Panc1 (cell line): ENCODE measurements at regions not wholly inside any gene's neighbourhood (a gene's known extent, or its start where the extent isn't known, plus 50 kb on each side); places are given as distances from the start of the nearest gene placed in this dataset.
"Not testable (repeated sequence)": the region's sequence is repeated elsewhere in the genome, so short reads cannot be mapped to it uniquely, and the experiment has no call there.

Source experiments
- ATAC-seq: fragments of 200-7000 bp; cut with Tn5 transposase; 2 replicates; pipeline ENCODE4 v1.9.1; 2020; ENCODE audit warnings: mild to moderate bottlenecking, moderate library complexity
- BruUV-seq: library from RNA; stranded (reverse); fragments of 400-500 nt; replicated peaks from 2 replicates; lab custom pipeline; 2021; lab: Mats Ljungman, UMichigan
- CTCF ChIA-PET: fragments of 300-600 bp; sonication (Branson Sonifier 250); formaldehyde crosslinking; loops from one replicate; lab custom pipeline; 2022; ENCODE audit warnings: antibody characterized with exemption; lab: Charles Lee
- POLR2A ChIA-PET: fragments of 300-600 bp; sonication (Branson Sonifier 250); formaldehyde crosslinking; loops from one replicate; lab custom pipeline; 2022; ENCODE audit warnings: antibody characterized with exemption; lab: Charles Lee
- DNase-seq: peaks from one replicate; pipeline ENCODE4 v3.0.0-alpha.2; 2010; ENCODE audit warnings: low read depth, low spot score
- H3K27ac ChIP-seq: 2 replicates; pipeline ENCODE4 v1.5.1; 2011; ENCODE audit warnings: mild to moderate bottlenecking, low read length, inconsistent platforms
- H3K27me3 ChIP-seq: fragments of 200-500 bp; sonication (Bioruptor generic); 2 replicates; pipeline ENCODE4 v1.6.0; 2014; ENCODE audit warnings: low read length, inconsistent platforms; ENCODE audit not compliant: control insufficient read depth, insufficient read depth
- H3K36me3 ChIP-seq: fragments of 200-500 bp; sonication (Bioruptor generic); 2 replicates; pipeline ENCODE4 v1.5.1; 2014; ENCODE audit warnings: inconsistent platforms, mild to moderate bottlenecking, low read length, moderate library complexity; ENCODE audit not compliant: control insufficient read depth, insufficient read depth
- H3K4me1 ChIP-seq: 2 replicates; pipeline ENCODE4 v1.5.1; 2011; ENCODE audit warnings: inconsistent platforms, mild to moderate bottlenecking, low read length, moderate library complexity; ENCODE audit not compliant: control insufficient read depth, insufficient read depth
- H3K4me3 ChIP-seq, 2 experiments: 2 replicates each; pipeline ENCODE4 v1.5.1; 2011 to 2012; ENCODE audit warnings: low read depth in 2 of 2, low read length in 2 of 2, mild to moderate bottlenecking in 2 of 2, inconsistent platforms in 1 of 2, moderate library complexity in 1 of 2
- H3K9me3 ChIP-seq: fragments of 200-500 bp; sonication (Bioruptor generic); 2 replicates; pipeline ENCODE4 v1.5.1; 2014; ENCODE audit warnings: low read depth, mild to moderate bottlenecking, inconsistent platforms, low read length, moderate library complexity; ENCODE audit not compliant: control insufficient read depth, insufficient read depth
- POLR2AphosphoS5 ChIP-seq: IDR thresholded peaks from 2 replicates; pipeline ENCODE4 v1.6.1; 2012; ENCODE audit warnings: mild to moderate bottlenecking, low read depth, low read length, moderate library complexity
- SIN3A ChIP-seq: IDR thresholded peaks from 2 replicates; pipeline ENCODE4 v1.6.1; 2012; ENCODE audit warnings: low read depth, mild to moderate bottlenecking, low read length, moderate library complexity, borderline replicate concordance; ENCODE audit not compliant: insufficient read depth
- TCF7L2 ChIP-seq: IDR thresholded peaks from 2 replicates; pipeline ENCODE4 v1.6.1; 2011; ENCODE audit warnings: mild to moderate bottlenecking, low read depth, low read length, inconsistent platforms
- in situ Hi-C: cut with HindIII; loops from 2 replicates; pipeline ENCODE4 v1.10.0; 2016; ENCODE audit warnings: low sequenced_read_pairs, low pct_unique_long_range_greater_than_20kb
- intact Hi-C: fragments of 100-400 bp; cut with micrococcal nuclease; formaldehyde crosslinking; loops from one replicate; pipeline ENCODE4 v1.10.0; 2022; ENCODE audit not compliant: unreplicated experiment
- TF ChIP-seq, protein P1 (sequence below): fragments of 450-650 bp; IDR thresholded peaks from 2 replicates; pipeline ENCODE4 v1.5.1; 2017; ENCODE audit warnings: mild to moderate bottlenecking
- TF ChIP-seq, protein P2 (sequence below), 2 experiments: IDR thresholded peaks; 2 replicates each; pipeline ENCODE4 v1.6.1; 2011 to 2012; ENCODE audit warnings: low read depth in 2 of 2, control low read depth in 1 of 2, low read length in 1 of 2, mild to moderate bottlenecking in 1 of 2, moderate library complexity in 1 of 2; ENCODE audit not compliant: insufficient read depth in 1 of 2

DNA sequence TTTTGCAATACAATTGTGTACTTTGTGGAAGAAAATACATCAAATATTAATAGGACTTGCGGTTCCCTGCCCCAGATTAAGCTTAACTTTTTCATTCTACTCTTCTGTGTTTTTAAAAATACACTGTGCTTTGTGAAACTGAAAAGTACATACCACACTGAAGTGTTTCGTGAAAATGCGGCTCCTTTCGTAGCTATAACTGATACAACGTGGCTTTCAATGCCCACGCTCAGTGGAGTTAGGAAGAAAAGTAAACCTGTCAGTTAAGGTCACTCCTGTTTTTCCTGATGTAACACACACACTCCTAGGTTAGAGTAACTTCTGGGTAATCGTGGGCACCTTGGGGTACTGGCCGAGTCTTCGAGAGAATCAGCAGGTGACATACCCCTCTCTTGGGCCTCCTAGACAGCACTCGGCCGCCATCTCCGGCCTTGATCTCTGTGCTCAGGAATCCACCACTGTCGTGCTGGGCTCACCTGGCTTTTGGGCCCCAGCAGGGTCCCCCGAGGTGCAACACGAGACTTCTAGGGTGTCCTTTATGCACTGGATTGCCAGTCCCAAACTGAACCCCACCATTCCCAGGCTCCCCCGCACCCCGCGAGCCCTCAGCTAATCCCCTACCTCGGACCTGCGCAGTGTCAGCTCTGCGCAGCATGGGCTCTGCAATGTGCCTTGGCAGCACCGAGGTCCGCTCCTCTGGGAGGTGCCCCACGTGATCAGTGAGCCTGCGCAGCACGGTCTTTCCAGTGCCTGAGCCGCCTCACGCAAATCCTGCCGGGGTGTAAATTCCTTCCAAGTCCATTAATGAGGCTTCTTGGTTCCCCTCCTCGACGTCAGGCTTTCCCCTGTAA, 162.6 kb upstream of the INTU start:
- ATAC-seq: no peak

DNA sequence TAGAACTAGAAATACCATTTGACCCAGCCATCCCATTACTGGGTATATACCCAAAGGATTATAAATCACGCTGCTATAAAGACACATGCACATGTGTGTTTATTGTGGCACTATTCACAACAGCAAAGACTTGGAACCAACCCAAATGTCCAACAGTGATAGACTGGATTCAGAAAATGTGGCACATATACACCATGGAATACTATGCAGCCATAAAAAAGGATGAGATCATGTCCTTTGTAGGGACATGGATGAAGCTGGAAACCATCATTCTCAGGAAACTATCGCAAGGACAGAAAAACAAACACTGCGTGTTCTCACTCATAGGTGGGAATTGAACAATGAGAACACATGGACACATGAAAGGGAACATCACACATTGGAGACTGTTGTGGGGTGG, 154.5 kb upstream of the INTU start:
- in situ Hi-C loops, H3K4me3 ChIP-seq, H3K36me3 ChIP-seq, DNase-seq, POLR2A ChIA-PET, BruUV-seq, H3K27ac ChIP-seq, H3K9me3 ChIP-seq, intact Hi-C loops, H3K4me1 ChIP-seq, ATAC-seq, H3K27me3 ChIP-seq: not testable (repeated sequence)
- CTCF ChIA-PET: interaction anchor here (0.6 kb wide), 1 partner anchor 1263 kb away, joined by 3 read pairs; no protein-coding TSS in a partner anchor

More for the DNA sequence above, 162.6 kb upstream of the INTU start:
- no peaks in the 10 kb centered on the region for H3K27me3 ChIP-seq
- in situ Hi-C loops (no loop called here), intact Hi-C loops (no loop called here)
- CTCF ChIA-PET: no interaction called here
- POLR2A ChIA-PET: no interaction called here
- no TSS peak for BruUV-seq
- DNase-seq: no peak
- H3K9me3 ChIP-seq: no peaks in the 10 kb centered on the region
- H3K36me3 ChIP-seq: no peaks in the 10 kb centered on the region
- H3K27ac ChIP-seq: no peak overlapping the region
- H3K4me1 ChIP-seq: no peaks in the 10 kb centered on the region
- H3K4me3 ChIP-seq: no peak overlapping the region
- TF ChIP-seq, protein P1, sequence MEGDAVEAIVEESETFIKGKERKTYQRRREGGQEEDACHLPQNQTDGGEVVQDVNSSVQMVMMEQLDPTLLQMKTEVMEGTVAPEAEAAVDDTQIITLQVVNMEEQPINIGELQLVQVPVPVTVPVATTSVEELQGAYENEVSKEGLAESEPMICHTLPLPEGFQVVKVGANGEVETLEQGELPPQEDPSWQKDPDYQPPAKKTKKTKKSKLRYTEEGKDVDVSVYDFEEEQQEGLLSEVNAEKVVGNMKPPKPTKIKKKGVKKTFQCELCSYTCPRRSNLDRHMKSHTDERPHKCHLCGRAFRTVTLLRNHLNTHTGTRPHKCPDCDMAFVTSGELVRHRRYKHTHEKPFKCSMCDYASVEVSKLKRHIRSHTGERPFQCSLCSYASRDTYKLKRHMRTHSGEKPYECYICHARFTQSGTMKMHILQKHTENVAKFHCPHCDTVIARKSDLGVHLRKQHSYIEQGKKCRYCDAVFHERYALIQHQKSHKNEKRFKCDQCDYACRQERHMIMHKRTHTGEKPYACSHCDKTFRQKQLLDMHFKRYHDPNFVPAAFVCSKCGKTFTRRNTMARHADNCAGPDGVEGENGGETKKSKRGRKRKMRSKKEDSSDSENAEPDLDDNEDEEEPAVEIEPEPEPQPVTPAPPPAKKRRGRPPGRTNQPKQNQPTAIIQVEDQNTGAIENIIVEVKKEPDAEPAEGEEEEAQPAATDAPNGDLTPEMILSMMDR: no peak
- TF ChIP-seq, protein P2, sequence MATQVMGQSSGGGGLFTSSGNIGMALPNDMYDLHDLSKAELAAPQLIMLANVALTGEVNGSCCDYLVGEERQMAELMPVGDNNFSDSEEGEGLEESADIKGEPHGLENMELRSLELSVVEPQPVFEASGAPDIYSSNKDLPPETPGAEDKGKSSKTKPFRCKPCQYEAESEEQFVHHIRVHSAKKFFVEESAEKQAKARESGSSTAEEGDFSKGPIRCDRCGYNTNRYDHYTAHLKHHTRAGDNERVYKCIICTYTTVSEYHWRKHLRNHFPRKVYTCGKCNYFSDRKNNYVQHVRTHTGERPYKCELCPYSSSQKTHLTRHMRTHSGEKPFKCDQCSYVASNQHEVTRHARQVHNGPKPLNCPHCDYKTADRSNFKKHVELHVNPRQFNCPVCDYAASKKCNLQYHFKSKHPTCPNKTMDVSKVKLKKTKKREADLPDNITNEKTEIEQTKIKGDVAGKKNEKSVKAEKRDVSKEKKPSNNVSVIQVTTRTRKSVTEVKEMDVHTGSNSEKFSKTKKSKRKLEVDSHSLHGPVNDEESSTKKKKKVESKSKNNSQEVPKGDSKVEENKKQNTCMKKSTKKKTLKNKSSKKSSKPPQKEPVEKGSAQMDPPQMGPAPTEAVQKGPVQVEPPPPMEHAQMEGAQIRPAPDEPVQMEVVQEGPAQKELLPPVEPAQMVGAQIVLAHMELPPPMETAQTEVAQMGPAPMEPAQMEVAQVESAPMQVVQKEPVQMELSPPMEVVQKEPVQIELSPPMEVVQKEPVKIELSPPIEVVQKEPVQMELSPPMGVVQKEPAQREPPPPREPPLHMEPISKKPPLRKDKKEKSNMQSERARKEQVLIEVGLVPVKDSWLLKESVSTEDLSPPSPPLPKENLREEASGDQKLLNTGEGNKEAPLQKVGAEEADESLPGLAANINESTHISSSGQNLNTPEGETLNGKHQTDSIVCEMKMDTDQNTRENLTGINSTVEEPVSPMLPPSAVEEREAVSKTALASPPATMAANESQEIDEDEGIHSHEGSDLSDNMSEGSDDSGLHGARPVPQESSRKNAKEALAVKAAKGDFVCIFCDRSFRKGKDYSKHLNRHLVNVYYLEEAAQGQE (IDR thresholded peaks at IDR 0.05; ENCODE audit: insufficient read depth in 1 of 2, low read depth in 2 of 2, low read length in 1 of 2): no peak
- TF ChIP-seq TCF7L2 (no peak), POLR2AphosphoS5 (no peak), SIN3A (no peak)

DNA sequence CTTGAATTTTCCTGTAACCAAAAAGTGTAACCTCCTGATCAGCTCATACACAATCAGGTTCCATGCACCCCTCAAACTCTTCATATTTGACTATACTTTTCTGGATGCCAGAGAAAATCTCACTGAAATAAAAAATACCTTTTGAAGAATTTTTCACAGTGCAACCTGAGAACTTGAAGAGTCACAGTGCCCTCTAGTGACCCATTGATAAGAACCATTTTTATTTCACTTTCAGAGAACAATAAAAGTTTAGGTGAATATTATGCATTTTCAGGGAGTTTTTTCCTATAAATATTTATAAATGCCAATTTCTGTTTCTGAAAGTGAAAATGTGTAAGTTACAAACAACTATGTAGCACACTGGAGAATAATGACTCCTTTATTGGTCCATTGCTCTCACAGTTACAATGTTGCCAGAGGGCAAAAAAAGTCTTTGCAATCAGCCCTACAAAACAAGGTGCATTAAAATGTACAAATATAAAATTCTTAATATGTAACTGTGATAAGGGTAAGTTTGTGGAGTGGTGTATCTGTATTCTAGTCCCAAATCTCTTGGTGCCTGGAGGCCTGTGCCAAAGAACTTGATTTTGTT, 153.6 kb upstream of the INTU start:
- ATAC-seq (no peak), DNase-seq (no peak)
- intact Hi-C loops: no loop called here
- in situ Hi-C loops: no loop called here
- POLR2A ChIA-PET: no interaction called here
- no peak overlapping the region for H3K4me3 ChIP-seq
- no peaks in the 10 kb centered on the region for H3K4me1 ChIP-seq
- TF ChIP-seq, protein P1: peak; percentile 56; the same call in 1 of the 2 replicates
- no peak for TF ChIP-seq POLR2AphosphoS5
- TF ChIP-seq SIN3A: no peak
- TF ChIP-seq, protein P2 (IDR thresholded peaks at IDR 0.05; ENCODE audit: insufficient read depth in 1 of 2, low read depth in 2 of 2, low read length in 1 of 2): no peak
- TF ChIP-seq TCF7L2: no peak
- CTCF ChIA-PET: interaction anchor here (0.6 kb wide), 1 partner anchor 1264 kb away, joined by 3 read pairs; no protein-coding TSS in a partner anchor
- no TSS peak for BruUV-seq
- H3K36me3 ChIP-seq: no peaks in the 10 kb centered on the region
- H3K27me3 ChIP-seq: no peaks in the 10 kb centered on the region
- no peak overlapping the region for H3K27ac ChIP-seq
- H3K9me3 ChIP-seq: no peaks in the 10 kb centered on the region
